Peyer's patch (tissue), 4 donors: ENCODE measurements at regions not wholly inside any gene's neighbourhood (a gene's known extent, or its start where the extent isn't known, plus 50 kb on each side); places are given as distances from the start of the nearest gene placed in this dataset.

Experiments
- POLR2A ChIP-seq, 2 donors: fragments of 450-650 bp; IDR thresholded peaks; one replicate each; pipeline ENCODE4 v1.5.1; 2017; ENCODE audit warnings: antibody characterized with exemption in 2 of 2, mild to moderate bottlenecking in 2 of 2, moderate library complexity in 2 of 2
- TF ChIP-seq, protein P1 (sequence below), 6 experiments: fragments of 450-650 bp in 4 of 6; fragments of 200-600 bp in 2 of 6; sonication (generic) in 1 of 6; IDR thresholded peaks; one replicate each; pipeline ENCODE4 v1.5.1; 2017 to 2019; ENCODE audit warnings: antibody characterized with exemption in 6 of 6, mild to moderate bottlenecking in 3 of 6, moderate library complexity in 1 of 6

DNA sequence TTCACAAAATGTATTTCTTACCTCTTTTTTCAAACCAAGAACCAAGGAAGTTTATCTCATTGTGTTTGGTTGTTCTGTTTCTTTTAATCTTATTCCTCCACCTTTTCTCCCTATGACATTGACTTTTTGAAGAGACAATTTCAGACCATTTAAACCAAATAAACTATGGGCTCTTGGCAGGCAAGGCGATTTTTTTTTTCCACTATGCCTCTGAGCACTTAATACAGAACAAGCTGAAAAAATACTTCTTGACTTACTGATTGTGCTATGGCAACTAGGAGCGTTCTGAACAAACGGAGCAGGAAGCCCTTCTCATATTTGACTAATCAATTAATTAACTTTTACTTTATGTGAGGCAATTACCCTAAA lies 98.0 kb downstream of the ZNF664 start:
- TF ChIP-seq, protein P1, sequence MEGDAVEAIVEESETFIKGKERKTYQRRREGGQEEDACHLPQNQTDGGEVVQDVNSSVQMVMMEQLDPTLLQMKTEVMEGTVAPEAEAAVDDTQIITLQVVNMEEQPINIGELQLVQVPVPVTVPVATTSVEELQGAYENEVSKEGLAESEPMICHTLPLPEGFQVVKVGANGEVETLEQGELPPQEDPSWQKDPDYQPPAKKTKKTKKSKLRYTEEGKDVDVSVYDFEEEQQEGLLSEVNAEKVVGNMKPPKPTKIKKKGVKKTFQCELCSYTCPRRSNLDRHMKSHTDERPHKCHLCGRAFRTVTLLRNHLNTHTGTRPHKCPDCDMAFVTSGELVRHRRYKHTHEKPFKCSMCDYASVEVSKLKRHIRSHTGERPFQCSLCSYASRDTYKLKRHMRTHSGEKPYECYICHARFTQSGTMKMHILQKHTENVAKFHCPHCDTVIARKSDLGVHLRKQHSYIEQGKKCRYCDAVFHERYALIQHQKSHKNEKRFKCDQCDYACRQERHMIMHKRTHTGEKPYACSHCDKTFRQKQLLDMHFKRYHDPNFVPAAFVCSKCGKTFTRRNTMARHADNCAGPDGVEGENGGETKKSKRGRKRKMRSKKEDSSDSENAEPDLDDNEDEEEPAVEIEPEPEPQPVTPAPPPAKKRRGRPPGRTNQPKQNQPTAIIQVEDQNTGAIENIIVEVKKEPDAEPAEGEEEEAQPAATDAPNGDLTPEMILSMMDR (IDR thresholded peaks at IDR 0.05), result no peak
- TF ChIP-seq POLR2A (IDR thresholded peaks at IDR 0.05), result no peak
